GM21825 (cell line): ENCODE measurements at regions not wholly inside any gene's neighbourhood (a gene's known extent, or its start where the extent isn't known, plus 50 kb on each side); places are given as distances from the start of the nearest gene placed in this dataset.
"Not testable (repeated sequence)": the region's sequence is repeated elsewhere in the genome, so short reads cannot be mapped to it uniquely, and the experiment has no call there.

Source experiments
- ATAC-seq: cut with Tn5 transposase; IDR thresholded peaks from one replicate; pipeline ENCODE4 v1.9.1; 2021; ENCODE audit warnings: mild to moderate bottlenecking, moderate library complexity; ENCODE audit not compliant: unreplicated experiment

- ATAC-seq: no peak
Observed at GRCh38 chr10:21296575-21297355, 228.7 kb downstream of the SKIDA1 start.

GRCh38 chr10:21293518-21294356 lies 231.7 kb downstream of the SKIDA1 start:
- no peak for ATAC-seq

GRCh38 chr10:21292763-21293517 lies 232.5 kb downstream of the SKIDA1 start:
- ATAC-seq: no peak

- no peak for ATAC-seq
Observed at GRCh38 chr10:21290499-21291160, 234.9 kb downstream of the SKIDA1 start.

- ATAC-seq: no peak
Observed at GRCh38 chr10:21289961-21290360, 235.5 kb downstream of the SKIDA1 start.

- no peak for ATAC-seq
Observed at GRCh38 chr10:21289271-21289670, 236.2 kb downstream of the SKIDA1 start.

GRCh38 chr10:21285742-21286331 lies 239.6 kb downstream of the SKIDA1 start:
- ATAC-seq: no peak

- ATAC-seq: no peak
Observed at GRCh38 chr10:21285207-21285606, 240.3 kb downstream of the SKIDA1 start.

GRCh38 chr10:21284301-21284700 lies 241.2 kb downstream of the SKIDA1 start:
- ATAC-seq: no peak

GRCh38 chr10:21283053-21283452 lies 242.4 kb downstream of the SKIDA1 start:
- not testable (repeated sequence) for ATAC-seq

GRCh38 chr10:21281765-21282484 lies 243.6 kb downstream of the SKIDA1 start:
- ATAC-seq: no peak

- no peak for ATAC-seq
Observed at GRCh38 chr10:21280971-21281572, 244.4 kb downstream of the SKIDA1 start.

- no peak for ATAC-seq
Observed at GRCh38 chr10:21280037-21280436, 245.4 kb downstream of the SKIDA1 start.

GRCh38 chr10:21279217-21279575 lies 246.3 kb downstream of the SKIDA1 start:
- no peak for ATAC-seq

- ATAC-seq: peak; percentile 78
Observed at GRCh38 chr10:21278491-21279216, 246.8 kb downstream of the SKIDA1 start.

GRCh38 chr10:21273400-21273968 lies 252.0 kb downstream of the SKIDA1 start:
- ATAC-seq: no peak

GRCh38 chr10:21272643-21273399 lies 252.7 kb downstream of the SKIDA1 start:
- ATAC-seq: no peak

- ATAC-seq: no peak
Observed at GRCh38 chr10:21270976-21271375, 254.5 kb downstream of the SKIDA1 start.
